SK-N-SH (cell line): ENCODE measurements at regions not wholly inside any gene's neighbourhood (a gene's known extent, or its start where the extent isn't known, plus 50 kb on each side); places are given as distances from the start of the nearest gene placed in this dataset.

ENCODE experiments used
- CTCF ChIA-PET: fragments of 300-600, 350-600 bp; formaldehyde crosslinking; extraction: SDS; loops from one replicate; lab custom pipeline; 2021; lab: Yijun Ruan, JAX
- POLR2A ChIA-PET: fragments of 350-600 bp; sonication (Branson Sonifier 250); formaldehyde crosslinking; extraction: SDS; loops from one replicate; lab custom pipeline; 2020; ENCODE audit warnings: antibody characterized with exemption, inconsistent platforms; lab: Yijun Ruan, JAX
- DNase-seq: peaks from one replicate; pipeline ENCODE4 v3.0.0; 2012
- H2AFZ ChIP-seq: fragments of 200-600 bp; sonication (generic); 2 replicates; pipeline ENCODE4 v1.8.1; 2016; ENCODE audit warnings: antibody characterized with exemption, mild to moderate bottlenecking, low read depth
- H3F3A ChIP-seq: fragments of 200-600 bp; sonication (generic); replicated peaks from 2 replicates; pipeline ENCODE3; 2016; ENCODE audit warnings: antibody characterized with exemption, mild to moderate bottlenecking; ENCODE audit not compliant: insufficient read depth
- H3K27ac ChIP-seq, 2 experiments: fragments of 200-500 bp in 1 of 2; fragments of 200-600 bp in 1 of 2; sonication (Bioruptor generic) in 1 of 2; sonication (generic), shearing (Covaris generic) in 1 of 2; 2 replicates each; pipeline versions ENCODE4 v1.5.1 to v1.6.1; 2014 to 2016; ENCODE audit warnings: low read depth in 2 of 2, inconsistent platforms in 1 of 2, low read length in 1 of 2, mild to moderate bottlenecking in 1 of 2, mixed read lengths in 1 of 2
- H3K27me3 ChIP-seq: fragments of 200-600 bp; sonication (generic), shearing (Covaris generic); 2 replicates; pipeline ENCODE4 v1.6.1; 2016; ENCODE audit warnings: mixed run types; ENCODE audit not compliant: insufficient read depth
- H3K36me3 ChIP-seq, 2 experiments: fragments of 200-500 bp in 1 of 2; fragments of 200-600 bp in 1 of 2; sonication (Bioruptor generic) in 1 of 2; sonication (generic) in 1 of 2; replicated peaks in 1 of 2; 2 replicates each; pipeline versions ENCODE3 to v1.5.1; 2014 to 2016; ENCODE audit warnings: low read length in 1 of 2, mild to moderate bottlenecking in 1 of 2; ENCODE audit not compliant: insufficient read depth in 2 of 2, control insufficient read depth in 1 of 2
- H3K4me1 ChIP-seq, 2 experiments: fragments of 200-500 bp in 1 of 2; fragments of 200-600 bp in 1 of 2; sonication (Bioruptor generic) in 1 of 2; sonication (generic), shearing (Covaris generic) in 1 of 2; 2 replicates each; pipeline versions ENCODE4 v1.5.1 to v1.6.1; 2014 to 2016; ENCODE audit warnings: low read depth in 1 of 2, low read length in 1 of 2, mixed run types in 1 of 2; ENCODE audit not compliant: insufficient read depth in 2 of 2, control insufficient read depth in 1 of 2
- H3K4me2 ChIP-seq: fragments of 200-600 bp; sonication (generic), shearing (Covaris generic); 2 replicates; pipeline ENCODE4 v1.6.1; 2017; ENCODE audit warnings: mixed run types
- H3K4me3 ChIP-seq, 2 experiments: fragments of 200-500 bp in 1 of 2; fragments of 200-600 bp in 1 of 2; sonication (Bioruptor generic) in 1 of 2; sonication (generic), shearing (Covaris generic) in 1 of 2; 2 replicates each; pipeline versions ENCODE4 v1.5.1 to v1.8.1; 2014 to 2016; ENCODE audit warnings: low read depth in 2 of 2, inconsistent platforms in 1 of 2, low read length in 1 of 2, mild to moderate bottlenecking in 1 of 2, mixed read lengths in 1 of 2, moderate library complexity in 1 of 2
- H3K79me2 ChIP-seq: fragments of 200-600 bp; sonication (generic); 2 replicates; pipeline ENCODE4 v1.8.1; 2017; ENCODE audit warnings: mild to moderate bottlenecking; ENCODE audit not compliant: insufficient read depth
- H3K9ac ChIP-seq: fragments of 200-600 bp; sonication (generic); 2 replicates; pipeline ENCODE4 v1.6.1; 2017; ENCODE audit warnings: mixed run types
- H3K9me2 ChIP-seq: fragments of 200-600 bp; sonication (generic); 2 replicates; pipeline ENCODE4 v1.6.1; 2017; ENCODE audit warnings: mixed run types
- H3K9me3 ChIP-seq: fragments of 200-600 bp; sonication (generic); 2 replicates; pipeline ENCODE4 v1.6.1; 2017; ENCODE audit warnings: mixed run types, mild to moderate bottlenecking, moderate library complexity
- H4K20me1 ChIP-seq: fragments of 200-600 bp; sonication (generic); 2 replicates; pipeline ENCODE4 v1.6.1; 2017; ENCODE audit warnings: mild to moderate bottlenecking, mixed run types; ENCODE audit not compliant: insufficient read depth
- CHD2 ChIP-seq: fragments of 150-350 bp; IDR thresholded peaks from 2 replicates; pipeline ENCODE4 v1.6.1; 2018; ENCODE audit warnings: low read length; ENCODE audit not compliant: partially characterized antibody
- ELF1 ChIP-seq: IDR thresholded peaks from 2 replicates; pipeline ENCODE4 v1.4.0; 2012
- EP300 ChIP-seq, 2 experiments: IDR thresholded peaks; 2 replicates each; pipeline versions ENCODE4 v1.4.0 to v1.6.1; 2012; ENCODE audit warnings: borderline replicate concordance in 1 of 2, low read depth in 1 of 2, low read length in 1 of 2
- FOSL2 ChIP-seq: IDR thresholded peaks from 2 replicates; pipeline ENCODE4 v1.4.0; 2012; ENCODE audit warnings: low read depth, mild to moderate bottlenecking, moderate library complexity, borderline replicate concordance
- GABPA ChIP-seq: IDR thresholded peaks from 2 replicates; pipeline ENCODE4 v1.4.0; 2012; ENCODE audit warnings: low read depth, mild to moderate bottlenecking
- GATA2 ChIP-seq: sonication (generic); formaldehyde crosslinking; IDR thresholded peaks from 2 replicates; pipeline ENCODE4 v1.5.0; 2020; ENCODE audit warnings: mild to moderate bottlenecking, missing genetic modification reagents
- JUND ChIP-seq: IDR thresholded peaks from 2 replicates; pipeline ENCODE4 v1.4.0; 2012
- MEF2A ChIP-seq: IDR thresholded peaks from 2 replicates; pipeline ENCODE4 v1.4.0; 2012; ENCODE audit warnings: low read depth, borderline replicate concordance
- NRF1 ChIP-seq: IDR thresholded peaks from 2 replicates; pipeline ENCODE4 v1.6.1; 2012; ENCODE audit warnings: low read depth, mild to moderate bottlenecking, low read length
- RAD21 ChIP-seq: IDR thresholded peaks from 2 replicates; pipeline ENCODE4 v1.6.1; 2012; ENCODE audit warnings: mild to moderate bottlenecking, low read length
- RCOR1 ChIP-seq: fragments of 150-350 bp; IDR thresholded peaks from 2 replicates; pipeline ENCODE4 v1.6.1; 2017; ENCODE audit warnings: antibody characterized with exemption, low read length
- RFX5 ChIP-seq: IDR thresholded peaks from 2 replicates; pipeline ENCODE4 v1.6.1; 2012; ENCODE audit warnings: mild to moderate bottlenecking, improper control_type of control experiment, low read length
- RXRA ChIP-seq: IDR thresholded peaks from 2 replicates; pipeline ENCODE4 v1.4.0; 2012; ENCODE audit warnings: low read depth, mild to moderate bottlenecking, borderline replicate concordance
- TAF1 ChIP-seq: IDR thresholded peaks from 2 replicates; pipeline ENCODE4 v1.6.1; 2012; ENCODE audit warnings: low read depth, mild to moderate bottlenecking, low read length, moderate library complexity, borderline replicate concordance
- YY1 ChIP-seq: IDR thresholded peaks from 2 replicates; pipeline ENCODE4 v1.4.0; 2012; ENCODE audit warnings: low read depth, mild to moderate bottlenecking
- WGBS: methylation state at CpG from one replicate; pipeline ENCODE4 v1.1.6; 2017; ENCODE audit warnings: low lambda C conversion rate; 5-methylcytosine and 5-hydroxymethylcytosine counted together
- TF ChIP-seq, protein P1 (sequence below): fragments of 150-350 bp; IDR thresholded peaks from 2 replicates; pipeline ENCODE4 v1.6.1; 2017; ENCODE audit warnings: antibody characterized with exemption, low read length, low read depth, borderline replicate concordance
- TF ChIP-seq, protein P2 (sequence below): IDR thresholded peaks from 2 replicates; pipeline ENCODE4 v1.4.0; 2012; ENCODE audit warnings: low read depth, borderline replicate concordance
- TF ChIP-seq, protein P3 (sequence below): IDR thresholded peaks from 2 replicates; pipeline ENCODE4 v1.6.1; 2012; ENCODE audit warnings: mild to moderate bottlenecking, low read depth, low read length, moderate library complexity

DNA sequence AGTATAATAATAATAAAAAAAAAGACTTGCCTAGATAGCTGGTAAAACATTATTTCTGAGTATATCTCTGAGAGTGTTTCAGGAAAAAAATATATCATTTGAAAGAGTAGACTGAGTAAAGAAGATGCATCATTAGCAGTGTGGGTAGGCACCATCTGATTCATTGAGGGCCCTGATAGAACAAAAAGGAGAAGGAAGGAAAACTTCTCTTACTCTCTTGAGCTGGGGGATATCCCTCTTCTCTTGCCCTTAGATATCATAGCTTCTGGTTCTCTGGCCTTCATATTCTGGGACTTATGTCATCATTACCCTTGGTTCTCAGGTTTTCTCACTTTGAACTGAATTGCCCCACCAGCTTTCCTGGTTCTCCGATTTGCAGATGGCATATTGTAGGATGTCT, 177.6 kb upstream of the EDNRB start:
- Histone ChIP-seq H3K27me3 (no peaks in the 10 kb centered on the region), H3K9me3 (no peaks in the 10 kb centered on the region), H3K36me3 (no peaks in the 10 kb centered on the region), H3K79me2 (no peaks in the 10 kb centered on the region), H4K20me1 (no peaks in the 10 kb centered on the region), H3K9ac (no peak overlapping the region), H3K4me3 (no peak overlapping the region), H2AFZ (no peak overlapping the region), H3K4me1 (no peaks in the 10 kb centered on the region; a peak in 1 of 4 replicates), H3K4me2 (no peak overlapping the region), H3K9me2 (no peaks in the 10 kb centered on the region), H3F3A (no peaks in the 10 kb centered on the region), H3K27ac (no peak overlapping the region)
- 42% methylated on average over 1 of the region's 1 CpG for WGBS
- DNase-seq = no peak
- TF ChIP-seq EP300 (IDR thresholded peaks at IDR 0.05; ENCODE audit: borderline replicate concordance in 1 of 2, low read depth in 1 of 2, low read length in 1 of 2) (no peak), CHD2 (no peak), RCOR1 (no peak), RAD21 (no peak), GATA2 (CRISPR knock-in tag) (no peak), TAF1 (no peak), FOSL2 (no peak), NRF1 (no peak), RFX5 (no peak), JUND (no peak), MEF2A (no peak), RXRA (no peak), ELF1 (no peak), GABPA (no peak), YY1 (no peak)
- TF ChIP-seq, protein P1, sequence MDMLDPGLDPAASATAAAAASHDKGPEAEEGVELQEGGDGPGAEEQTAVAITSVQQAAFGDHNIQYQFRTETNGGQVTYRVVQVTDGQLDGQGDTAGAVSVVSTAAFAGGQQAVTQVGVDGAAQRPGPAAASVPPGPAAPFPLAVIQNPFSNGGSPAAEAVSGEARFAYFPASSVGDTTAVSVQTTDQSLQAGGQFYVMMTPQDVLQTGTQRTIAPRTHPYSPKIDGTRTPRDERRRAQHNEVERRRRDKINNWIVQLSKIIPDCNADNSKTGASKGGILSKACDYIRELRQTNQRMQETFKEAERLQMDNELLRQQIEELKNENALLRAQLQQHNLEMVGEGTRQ = no peak
- TF ChIP-seq, protein P2, sequence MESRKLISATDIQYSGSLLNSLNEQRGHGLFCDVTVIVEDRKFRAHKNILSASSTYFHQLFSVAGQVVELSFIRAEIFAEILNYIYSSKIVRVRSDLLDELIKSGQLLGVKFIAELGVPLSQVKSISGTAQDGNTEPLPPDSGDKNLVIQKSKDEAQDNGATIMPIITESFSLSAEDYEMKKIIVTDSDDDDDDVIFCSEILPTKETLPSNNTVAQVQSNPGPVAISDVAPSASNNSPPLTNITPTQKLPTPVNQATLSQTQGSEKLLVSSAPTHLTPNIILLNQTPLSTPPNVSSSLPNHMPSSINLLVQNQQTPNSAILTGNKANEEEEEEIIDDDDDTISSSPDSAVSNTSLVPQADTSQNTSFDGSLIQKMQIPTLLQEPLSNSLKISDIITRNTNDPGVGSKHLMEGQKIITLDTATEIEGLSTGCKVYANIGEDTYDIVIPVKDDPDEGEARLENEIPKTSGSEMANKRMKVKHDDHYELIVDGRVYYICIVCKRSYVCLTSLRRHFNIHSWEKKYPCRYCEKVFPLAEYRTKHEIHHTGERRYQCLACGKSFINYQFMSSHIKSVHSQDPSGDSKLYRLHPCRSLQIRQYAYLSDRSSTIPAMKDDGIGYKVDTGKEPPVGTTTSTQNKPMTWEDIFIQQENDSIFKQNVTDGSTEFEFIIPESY = no peak
- TF ChIP-seq, protein P3, sequence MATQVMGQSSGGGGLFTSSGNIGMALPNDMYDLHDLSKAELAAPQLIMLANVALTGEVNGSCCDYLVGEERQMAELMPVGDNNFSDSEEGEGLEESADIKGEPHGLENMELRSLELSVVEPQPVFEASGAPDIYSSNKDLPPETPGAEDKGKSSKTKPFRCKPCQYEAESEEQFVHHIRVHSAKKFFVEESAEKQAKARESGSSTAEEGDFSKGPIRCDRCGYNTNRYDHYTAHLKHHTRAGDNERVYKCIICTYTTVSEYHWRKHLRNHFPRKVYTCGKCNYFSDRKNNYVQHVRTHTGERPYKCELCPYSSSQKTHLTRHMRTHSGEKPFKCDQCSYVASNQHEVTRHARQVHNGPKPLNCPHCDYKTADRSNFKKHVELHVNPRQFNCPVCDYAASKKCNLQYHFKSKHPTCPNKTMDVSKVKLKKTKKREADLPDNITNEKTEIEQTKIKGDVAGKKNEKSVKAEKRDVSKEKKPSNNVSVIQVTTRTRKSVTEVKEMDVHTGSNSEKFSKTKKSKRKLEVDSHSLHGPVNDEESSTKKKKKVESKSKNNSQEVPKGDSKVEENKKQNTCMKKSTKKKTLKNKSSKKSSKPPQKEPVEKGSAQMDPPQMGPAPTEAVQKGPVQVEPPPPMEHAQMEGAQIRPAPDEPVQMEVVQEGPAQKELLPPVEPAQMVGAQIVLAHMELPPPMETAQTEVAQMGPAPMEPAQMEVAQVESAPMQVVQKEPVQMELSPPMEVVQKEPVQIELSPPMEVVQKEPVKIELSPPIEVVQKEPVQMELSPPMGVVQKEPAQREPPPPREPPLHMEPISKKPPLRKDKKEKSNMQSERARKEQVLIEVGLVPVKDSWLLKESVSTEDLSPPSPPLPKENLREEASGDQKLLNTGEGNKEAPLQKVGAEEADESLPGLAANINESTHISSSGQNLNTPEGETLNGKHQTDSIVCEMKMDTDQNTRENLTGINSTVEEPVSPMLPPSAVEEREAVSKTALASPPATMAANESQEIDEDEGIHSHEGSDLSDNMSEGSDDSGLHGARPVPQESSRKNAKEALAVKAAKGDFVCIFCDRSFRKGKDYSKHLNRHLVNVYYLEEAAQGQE = no peak
- CTCF ChIA-PET = interaction anchor here (0.6 kb wide), 1 partner anchor 443 kb away, joined by 3 read pairs; no protein-coding TSS in a partner anchor
- POLR2A ChIA-PET = no interaction called here
